ENCODE measurements at regions not wholly inside any gene's neighbourhood (a gene's known extent, or its start where the extent isn't known, plus 50 kb on each side); places are given as distances from the start of the nearest gene placed in this dataset.

- TF ChIP-seq TAF1 (IDR thresholded peaks at IDR 0.05; ENCODE audit: borderline replicate concordance, insufficient read depth, low read length) (no peak), POLR2AphosphoS5 (IDR thresholded peaks at IDR 0.05; ENCODE audit: low read depth, low read length) (no peak), REST (IDR thresholded peaks at IDR 0.05; ENCODE audit: insufficient read depth in 1 of 2, low read depth in 2 of 2, low read length in 2 of 2) (no peak)
These were observed 502.2 kb upstream of the JARID2 start for GRCh38 chr6:14743474-14744211.
